Caco-2 (cell line): ENCODE measurements at regions not wholly inside any gene's neighbourhood (a gene's known extent, or its start where the extent isn't known, plus 50 kb on each side); places are given as distances from the start of the nearest gene placed in this dataset.

Experiments
- BruUV-seq: library from RNA; stranded (reverse); fragments of 400-500 nt; replicated peaks from 2 replicates; lab custom pipeline; 2021; lab: Mats Ljungman, UMichigan
- CTCF ChIA-PET: fragments of 300-600 bp; sonication (Branson Sonifier 250); formaldehyde crosslinking; loops from one replicate; lab custom pipeline; 2022; ENCODE audit warnings: antibody characterized with exemption; lab: Charles Lee
- POLR2A ChIA-PET: fragments of 300-600 bp; sonication (Branson Sonifier 250); formaldehyde crosslinking; loops from one replicate; lab custom pipeline; 2022; ENCODE audit warnings: antibody characterized with exemption; lab: Charles Lee
- DNase-seq, 2 experiments: peaks; one replicate each; pipeline versions ENCODE4 v3.0.0 to v3.0.0-alpha.2; 2020 to 2022
- H3K27me3 ChIP-seq: replicated peaks from 2 replicates; pipeline ENCODE4 v1.6.0; 2011; ENCODE audit warnings: low read length; ENCODE audit not compliant: control insufficient read depth, insufficient read depth
- H3K36me3 ChIP-seq: 2 replicates; pipeline ENCODE4 v1.5.1; 2011; ENCODE audit warnings: low read length; ENCODE audit not compliant: control insufficient read depth, insufficient read depth
- H3K4me1 ChIP-seq: fragments of 250-450 bp; sonication (Bioruptor Pico); 2 replicates; pipeline ENCODE4 v1.5.1; 2020; ENCODE audit warnings: mild to moderate bottlenecking
- H3K4me3 ChIP-seq: 2 replicates; pipeline ENCODE4 v1.5.1; 2011; ENCODE audit warnings: low read depth, mild to moderate bottlenecking, control low read depth, low read length
- H3K9me3 ChIP-seq: fragments of 250-450 bp; sonication (Bioruptor Pico); 2 replicates; pipeline ENCODE4 v1.5.1; 2020; ENCODE audit warnings: mild to moderate bottlenecking, moderate library complexity
- H3K27ac Mint-ChIP-seq: one replicate; pipeline ENCODE4 v1.8.0; 2022; ENCODE audit warnings: mixed read lengths; ENCODE audit not compliant: unreplicated experiment
- H3K27me3 Mint-ChIP-seq: one replicate; pipeline ENCODE4 v1.8.0; 2022; ENCODE audit warnings: mixed read lengths; ENCODE audit not compliant: insufficient read depth, unreplicated experiment
- H3K36me3 Mint-ChIP-seq: one replicate; pipeline ENCODE4 v1.8.0; 2022; ENCODE audit warnings: mild to moderate bottlenecking, mixed read lengths; ENCODE audit not compliant: insufficient read depth, unreplicated experiment
- H3K4me1 Mint-ChIP-seq: one replicate; pipeline ENCODE4 v1.8.0; 2022; ENCODE audit warnings: low read depth, mixed read lengths; ENCODE audit not compliant: unreplicated experiment
- H3K4me3 Mint-ChIP-seq: one replicate; pipeline ENCODE4 v1.8.0; 2022; ENCODE audit warnings: mild to moderate bottlenecking, moderate library complexity, mixed read lengths; ENCODE audit not compliant: unreplicated experiment
- H3K9me3 Mint-ChIP-seq: one replicate; pipeline ENCODE4 v1.8.0; 2022; ENCODE audit warnings: mixed read lengths; ENCODE audit not compliant: unreplicated experiment
- intact Hi-C: fragments of 100-400 bp; cut with micrococcal nuclease; formaldehyde crosslinking; loops from one replicate; pipeline ENCODE4 v1.10.0; 2022; ENCODE audit not compliant: unreplicated experiment
- TF ChIP-seq, protein P1 (sequence below), 2 experiments: fragments of 200-600 bp in 1 of 2; IDR thresholded peaks; 1 replicate in 1 of 2; 2 replicates in 1 of 2; pipeline versions ENCODE4 v1.5.1 to v1.8.0; 2011 to 2022; ENCODE audit warnings: antibody characterized with exemption in 1 of 2, control low read depth in 1 of 2, inconsistent platforms in 1 of 2, low read depth in 1 of 2, low read length in 1 of 2, mild to moderate bottlenecking in 1 of 2, moderate library complexity in 1 of 2; ENCODE audit not compliant: insufficient read depth in 1 of 2, severe bottlenecking in 1 of 2, unreplicated experiment in 1 of 2

DNA sequence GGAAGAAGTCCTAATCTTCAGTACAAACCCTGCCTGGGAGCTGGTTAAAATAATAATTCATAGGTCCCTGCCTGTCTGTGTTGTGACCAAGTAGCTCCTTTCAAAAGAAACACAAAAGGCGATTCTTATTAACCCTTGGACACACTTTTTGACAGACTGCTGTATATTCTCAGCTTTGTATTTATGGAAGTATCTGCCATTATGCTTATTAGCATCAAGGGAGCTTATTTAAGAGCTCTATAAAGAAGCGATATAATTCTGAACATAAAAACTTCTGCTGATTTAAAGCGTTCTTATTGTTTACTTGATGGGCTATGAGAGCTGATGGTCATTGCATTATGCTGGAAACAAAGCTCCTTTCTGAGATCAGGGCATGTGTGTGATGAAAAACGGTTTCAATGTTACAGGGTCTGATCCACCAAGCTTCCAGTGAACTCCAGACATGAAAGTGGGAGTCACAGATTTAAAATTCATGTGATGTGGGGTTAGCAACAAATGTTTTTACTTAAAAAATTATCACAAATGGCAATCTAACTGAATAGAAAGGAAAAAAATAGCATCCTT, 181.8 kb upstream of the PDE10A start:
- BruUV-seq: no TSS peak
- Mint-ChIP-seq H3K36me3 (no peaks in the 10 kb centered on the region), H3K4me1 (no peaks in the 10 kb centered on the region), H3K27me3 (peaks cover 9% of the 10 kb centered on the region), H3K27ac (no peak overlapping the region), H3K9me3 (no peaks in the 10 kb centered on the region), H3K4me3 (no peak overlapping the region)
- Histone ChIP-seq H3K27me3 (no peaks in the 10 kb centered on the region), H3K4me1 (no peaks in the 10 kb centered on the region), H3K9me3 (no peaks in the 10 kb centered on the region), H3K36me3 (no peaks in the 10 kb centered on the region), H3K4me3 (no peak overlapping the region)
- intact Hi-C loops: no loop called here
- ChIA-PET CTCF (no interaction called here), POLR2A (no interaction called here)
- DNase-seq: no peak
- TF ChIP-seq, protein P1, sequence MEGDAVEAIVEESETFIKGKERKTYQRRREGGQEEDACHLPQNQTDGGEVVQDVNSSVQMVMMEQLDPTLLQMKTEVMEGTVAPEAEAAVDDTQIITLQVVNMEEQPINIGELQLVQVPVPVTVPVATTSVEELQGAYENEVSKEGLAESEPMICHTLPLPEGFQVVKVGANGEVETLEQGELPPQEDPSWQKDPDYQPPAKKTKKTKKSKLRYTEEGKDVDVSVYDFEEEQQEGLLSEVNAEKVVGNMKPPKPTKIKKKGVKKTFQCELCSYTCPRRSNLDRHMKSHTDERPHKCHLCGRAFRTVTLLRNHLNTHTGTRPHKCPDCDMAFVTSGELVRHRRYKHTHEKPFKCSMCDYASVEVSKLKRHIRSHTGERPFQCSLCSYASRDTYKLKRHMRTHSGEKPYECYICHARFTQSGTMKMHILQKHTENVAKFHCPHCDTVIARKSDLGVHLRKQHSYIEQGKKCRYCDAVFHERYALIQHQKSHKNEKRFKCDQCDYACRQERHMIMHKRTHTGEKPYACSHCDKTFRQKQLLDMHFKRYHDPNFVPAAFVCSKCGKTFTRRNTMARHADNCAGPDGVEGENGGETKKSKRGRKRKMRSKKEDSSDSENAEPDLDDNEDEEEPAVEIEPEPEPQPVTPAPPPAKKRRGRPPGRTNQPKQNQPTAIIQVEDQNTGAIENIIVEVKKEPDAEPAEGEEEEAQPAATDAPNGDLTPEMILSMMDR (IDR thresholded peaks at IDR 0.05; ENCODE audit: insufficient read depth in 1 of 2, low read depth in 1 of 2, low read length in 1 of 2, severe bottlenecking in 1 of 2, unreplicated experiment in 1 of 2): no peak

DNA sequence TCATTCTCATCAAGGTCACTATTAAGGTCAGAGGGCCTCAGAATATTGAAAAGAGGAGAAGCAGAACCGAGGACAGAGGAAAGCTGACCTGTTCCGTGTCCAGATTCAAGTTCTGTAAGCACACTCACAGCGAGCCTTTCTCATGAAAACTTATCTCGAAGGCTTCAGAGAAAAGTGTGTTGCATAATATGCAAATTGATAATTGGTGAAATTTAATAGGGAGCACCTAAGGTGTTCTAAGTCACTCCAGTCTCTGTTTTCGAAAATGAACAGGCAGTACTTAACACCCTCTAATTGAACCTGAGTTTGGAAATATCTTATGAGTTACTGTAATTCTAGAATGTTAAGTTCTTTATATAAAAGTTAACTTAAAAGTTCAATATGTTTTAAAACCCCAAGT, 181.2 kb upstream of the PDE10A start:
- intact Hi-C loops: no loop called here
- TF ChIP-seq, protein P1 (IDR thresholded peaks at IDR 0.05; ENCODE audit: insufficient read depth in 1 of 2, low read depth in 1 of 2, low read length in 1 of 2, severe bottlenecking in 1 of 2, unreplicated experiment in 1 of 2): no peak
- Mint-ChIP-seq H3K27ac (no peak overlapping the region), H3K36me3 (no peaks in the 10 kb centered on the region), H3K4me1 (no peaks in the 10 kb centered on the region), H3K4me3 (no peak overlapping the region), H3K9me3 (no peaks in the 10 kb centered on the region), H3K27me3 (peaks cover 13% of the 10 kb centered on the region)
- Histone ChIP-seq H3K4me3 (no peak overlapping the region), H3K27me3 (no peaks in the 10 kb centered on the region), H3K9me3 (no peaks in the 10 kb centered on the region), H3K4me1 (no peaks in the 10 kb centered on the region), H3K36me3 (no peaks in the 10 kb centered on the region)
- ChIA-PET CTCF (no interaction called here), POLR2A (no interaction called here)
- BruUV-seq: no TSS peak
- no peak for DNase-seq

DNA sequence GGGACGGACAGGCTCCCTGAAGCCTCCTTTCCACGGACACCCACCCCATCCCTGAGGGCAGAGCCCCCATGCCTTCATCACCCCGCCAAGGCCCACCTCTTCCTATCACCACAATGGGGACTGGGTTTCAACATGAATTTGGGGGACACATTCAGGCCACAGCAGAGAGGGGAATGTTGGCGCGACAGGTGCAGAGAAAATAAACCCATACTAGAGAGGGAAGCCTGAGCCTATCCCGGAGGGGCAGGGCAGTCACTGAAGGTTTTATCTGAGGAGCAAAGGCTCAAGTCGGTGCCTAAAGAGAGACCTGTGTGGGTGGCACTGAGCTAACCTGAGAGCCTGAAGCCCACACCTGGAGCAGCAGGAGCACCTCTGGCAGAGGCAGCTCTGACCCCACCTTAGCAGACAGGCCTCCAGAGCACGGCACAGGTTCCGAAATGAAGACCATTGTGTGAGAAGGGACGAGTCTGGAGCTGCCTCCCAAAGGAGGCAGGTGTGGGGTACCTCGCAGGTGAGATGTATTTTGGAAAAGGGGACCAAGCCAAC, 180.6 kb upstream of the PDE10A start:
- no peaks in the 10 kb centered on the region for H3K9me3 ChIP-seq
- intact Hi-C loops: no loop called here
- H3K4me3 Mint-ChIP-seq: no peak overlapping the region
- no peak overlapping the region for H3K27ac Mint-ChIP-seq
- POLR2A ChIA-PET: no interaction called here
- H3K9me3 Mint-ChIP-seq: no peaks in the 10 kb centered on the region
- no peaks in the 10 kb centered on the region for H3K36me3 ChIP-seq
- no peaks in the 10 kb centered on the region for H3K27me3 ChIP-seq
- H3K27me3 Mint-ChIP-seq: peaks cover 13% of the 10 kb centered on the region
- TF ChIP-seq, protein P1 (IDR thresholded peaks at IDR 0.05; ENCODE audit: insufficient read depth in 1 of 2, low read depth in 1 of 2, low read length in 1 of 2, severe bottlenecking in 1 of 2, unreplicated experiment in 1 of 2): no peak
- no peaks in the 10 kb centered on the region for H3K4me1 Mint-ChIP-seq
- CTCF ChIA-PET: no interaction called here
- DNase-seq: no peak
- no peak overlapping the region for H3K4me3 ChIP-seq
- no peaks in the 10 kb centered on the region for H3K4me1 ChIP-seq
- H3K36me3 Mint-ChIP-seq: no peaks in the 10 kb centered on the region
- BruUV-seq: no TSS peak
